HFF-Myc (cell line): ENCODE measurements at regions not wholly inside any gene's neighbourhood (a gene's known extent, or its start where the extent isn't known, plus 50 kb on each side); places are given as distances from the start of the nearest gene placed in this dataset.
"Not testable (repeated sequence)": the region's sequence is repeated elsewhere in the genome, so short reads cannot be mapped to it uniquely, and the experiment has no call there.

Experiments used
- DNase-seq: peaks from one replicate; pipeline ENCODE4 v3.0.0-alpha.2; 2011; ENCODE audit warnings: low read depth; ENCODE audit errors: extremely low read depth
- H3K4me3 ChIP-seq: replicated peaks from 2 replicates; pipeline ENCODE4 v1.5.1; 2011; ENCODE audit warnings: low read depth, mild to moderate bottlenecking, control low read depth, low read length
- CTCF ChIP-seq: IDR thresholded peaks from 2 replicates; pipeline ENCODE4 v1.5.1; 2012; ENCODE audit warnings: mild to moderate bottlenecking, low read depth, low read length, control low read depth; ENCODE audit errors: missing control alignments

- not testable (repeated sequence) for H3K4me3 ChIP-seq
- DNase-seq: peak; percentile 19
- TF ChIP-seq CTCF: peak; percentile 65
Measured at GRCh38 chr6:40823917-40824891, 214.8 kb downstream of the UNC5CL start.

GRCh38 chr6:40822619-40823018, 216.4 kb downstream of the UNC5CL start:
- no peak for TF ChIP-seq CTCF
- no peak for DNase-seq
- no peak overlapping the region for H3K4me3 ChIP-seq

GRCh38 chr6:40819182-40819834, 219.7 kb downstream of the UNC5CL start:
- no peak for TF ChIP-seq CTCF
- no peak for DNase-seq
- no peak overlapping the region for H3K4me3 ChIP-seq

GRCh38 chr6:40817369-40817768, 221.7 kb downstream of the UNC5CL start:
- no peak for TF ChIP-seq CTCF
- no peak for DNase-seq
- no peak overlapping the region for H3K4me3 ChIP-seq

- TF ChIP-seq CTCF: no peak
- H3K4me3 ChIP-seq: no peak overlapping the region
- no peak for DNase-seq
Measured at GRCh38 chr6:40816601-40817000, 222.4 kb downstream of the UNC5CL start.

GRCh38 chr6:40815731-40816130, 223.3 kb downstream of the UNC5CL start:
- no peak overlapping the region for H3K4me3 ChIP-seq
- no peak for DNase-seq
- no peak for TF ChIP-seq CTCF
